ENCODE measurements at regions not wholly inside any gene's neighbourhood (a gene's known extent, or its start where the extent isn't known, plus 50 kb on each side); places are given as distances from the start of the nearest gene placed in this dataset.

- TF ChIP-seq, protein P1, sequence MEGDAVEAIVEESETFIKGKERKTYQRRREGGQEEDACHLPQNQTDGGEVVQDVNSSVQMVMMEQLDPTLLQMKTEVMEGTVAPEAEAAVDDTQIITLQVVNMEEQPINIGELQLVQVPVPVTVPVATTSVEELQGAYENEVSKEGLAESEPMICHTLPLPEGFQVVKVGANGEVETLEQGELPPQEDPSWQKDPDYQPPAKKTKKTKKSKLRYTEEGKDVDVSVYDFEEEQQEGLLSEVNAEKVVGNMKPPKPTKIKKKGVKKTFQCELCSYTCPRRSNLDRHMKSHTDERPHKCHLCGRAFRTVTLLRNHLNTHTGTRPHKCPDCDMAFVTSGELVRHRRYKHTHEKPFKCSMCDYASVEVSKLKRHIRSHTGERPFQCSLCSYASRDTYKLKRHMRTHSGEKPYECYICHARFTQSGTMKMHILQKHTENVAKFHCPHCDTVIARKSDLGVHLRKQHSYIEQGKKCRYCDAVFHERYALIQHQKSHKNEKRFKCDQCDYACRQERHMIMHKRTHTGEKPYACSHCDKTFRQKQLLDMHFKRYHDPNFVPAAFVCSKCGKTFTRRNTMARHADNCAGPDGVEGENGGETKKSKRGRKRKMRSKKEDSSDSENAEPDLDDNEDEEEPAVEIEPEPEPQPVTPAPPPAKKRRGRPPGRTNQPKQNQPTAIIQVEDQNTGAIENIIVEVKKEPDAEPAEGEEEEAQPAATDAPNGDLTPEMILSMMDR (conservative IDR thresholded peaks at IDR 0.05; ENCODE audit: low read depth, low read length) = no peak
- TF ChIP-seq CEBPB (IDR thresholded peaks at IDR 0.05; ENCODE audit: low read depth, low read length) = no peak
- TF ChIP-seq USF2 (IDR thresholded peaks at IDR 0.05; ENCODE audit: low read depth, low read length) = no peak
- no peak for TF ChIP-seq POLR2A (IDR thresholded peaks at IDR 0.05; ENCODE audit: low read depth, low read length)
- TF ChIP-seq MAZ (IDR thresholded peaks at IDR 0.05; ENCODE audit: borderline replicate concordance, low read depth, low read length) = no peak
- TF ChIP-seq BHLHE40 (IDR thresholded peaks at IDR 0.05; ENCODE audit: low read depth, low read length) = no peak
- TF ChIP-seq RAD21 (IDR thresholded peaks at IDR 0.05; ENCODE audit: low read length) = no peak
- TF ChIP-seq, protein P2, sequence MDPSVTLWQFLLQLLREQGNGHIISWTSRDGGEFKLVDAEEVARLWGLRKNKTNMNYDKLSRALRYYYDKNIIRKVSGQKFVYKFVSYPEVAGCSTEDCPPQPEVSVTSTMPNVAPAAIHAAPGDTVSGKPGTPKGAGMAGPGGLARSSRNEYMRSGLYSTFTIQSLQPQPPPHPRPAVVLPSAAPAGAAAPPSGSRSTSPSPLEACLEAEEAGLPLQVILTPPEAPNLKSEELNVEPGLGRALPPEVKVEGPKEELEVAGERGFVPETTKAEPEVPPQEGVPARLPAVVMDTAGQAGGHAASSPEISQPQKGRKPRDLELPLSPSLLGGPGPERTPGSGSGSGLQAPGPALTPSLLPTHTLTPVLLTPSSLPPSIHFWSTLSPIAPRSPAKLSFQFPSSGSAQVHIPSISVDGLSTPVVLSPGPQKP (IDR thresholded peaks at IDR 0.05; ENCODE audit: borderline replicate concordance, low read depth, low read length) = no peak
- no peak for TF ChIP-seq MXI1 (IDR thresholded peaks at IDR 0.05; ENCODE audit: borderline replicate concordance, low read depth, low read length)
- TF ChIP-seq FOS (IDR thresholded peaks at IDR 0.05; ENCODE audit: low read depth, low read length) = no peak
- no peak for TF ChIP-seq SMC3 (IDR thresholded peaks at IDR 0.05; ENCODE audit: low read depth, low read length)
- TF ChIP-seq RFX5 (IDR thresholded peaks at IDR 0.05; ENCODE audit: low read depth, low read length) = no peak
- no peak for TF ChIP-seq RCOR1 (IDR thresholded peaks at IDR 0.05; ENCODE audit: insufficient replicate concordance, low read length)
Measured at GRCh38 chr22:25360411-25360810, 141.0 kb downstream of the CRYBB2 start.

All from IMR-90 (cell line).